Hepatocyte (in vitro differentiated cells): ENCODE measurements at regions not wholly inside any gene's neighbourhood (a gene's known extent, or its start where the extent isn't known, plus 50 kb on each side); places are given as distances from the start of the nearest gene placed in this dataset.

Experiments used
- DNase-seq: peaks from one replicate; pipeline ENCODE4 v3.0.0-alpha.2; 2016; ENCODE audit warnings: low spot score
- H2AFZ ChIP-seq: fragments of 200-600 bp; sonication (generic); 2 replicates; pipeline ENCODE4 v1.6.0; 2016; ENCODE audit warnings: antibody characterized with exemption, mild to moderate bottlenecking
- H3K27ac ChIP-seq: fragments of 200-600 bp; sonication (generic); 2 replicates; pipeline ENCODE4 v1.5.1; 2016; ENCODE audit warnings: mild to moderate bottlenecking
- H3K27me3 ChIP-seq: fragments of 200-600 bp; sonication (generic); 2 replicates; pipeline ENCODE4 v1.6.1; 2016
- H3K36me3 ChIP-seq: fragments of 200-600 bp; sonication (generic); replicated peaks from 2 replicates; pipeline ENCODE4 v1.5.1; 2016; ENCODE audit warnings: low read depth; ENCODE audit not compliant: insufficient read depth
- H3K4me1 ChIP-seq: fragments of 200-600 bp; sonication (generic); 2 replicates; pipeline ENCODE4 v1.5.1; 2016; ENCODE audit warnings: mild to moderate bottlenecking, moderate library complexity; ENCODE audit not compliant: insufficient read depth
- H3K4me2 ChIP-seq: fragments of 200-600 bp; sonication (generic); 2 replicates; pipeline ENCODE4 v1.6.0; 2016
- H3K4me3 ChIP-seq: fragments of 200-600 bp; sonication (generic); 2 replicates; pipeline ENCODE4 v1.5.1; 2016; ENCODE audit warnings: mild to moderate bottlenecking
- H3K79me2 ChIP-seq: fragments of 200-600 bp; sonication (generic); 2 replicates; pipeline ENCODE4 v1.6.0; 2017; ENCODE audit warnings: mild to moderate bottlenecking
- H3K9me2 ChIP-seq: fragments of 200-600 bp; sonication (generic); replicated peaks from 2 replicates; pipeline ENCODE4 v1.6.0; 2017; ENCODE audit warnings: mild to moderate bottlenecking; ENCODE audit not compliant: insufficient read depth
- H3K9me3 ChIP-seq: fragments of 200-600 bp; sonication (generic); 2 replicates; pipeline ENCODE4 v1.5.1; 2016; ENCODE audit warnings: low read depth, mild to moderate bottlenecking
- H4K20me1 ChIP-seq: fragments of 200-600 bp; sonication (generic); 2 replicates; pipeline ENCODE4 v1.6.0; 2016; ENCODE audit warnings: mild to moderate bottlenecking; ENCODE audit not compliant: insufficient read depth, poor library complexity, severe bottlenecking
- CTCF ChIP-seq: fragments of 200-600 bp; sonication (generic); IDR thresholded peaks from 2 replicates; pipeline ENCODE4 v1.5.1; 2016; ENCODE audit warnings: antibody characterized with exemption, mild to moderate bottlenecking; ENCODE audit not compliant: poor library complexity
- EZH2 ChIP-seq: fragments of 200-600 bp; sonication (generic); IDR thresholded peaks from 2 replicates; pipeline ENCODE4 v1.6.1; 2016; ENCODE audit warnings: antibody characterized with exemption, mild to moderate bottlenecking, borderline replicate concordance
- EZH2phosphoT487 ChIP-seq: fragments of 200-600 bp; sonication (generic); IDR thresholded peaks from one replicate; pipeline ENCODE4 v1.6.1; 2018; ENCODE audit warnings: antibody characterized with exemption, mild to moderate bottlenecking, low read depth, moderate library complexity; ENCODE audit not compliant: unreplicated experiment, severe bottlenecking
- WGBS: methylation state at CpG from one replicate; pipeline ENCODE4 v1.1.6; 2016; ENCODE audit warnings: low lambda C conversion rate; ENCODE audit errors: missing lambda C conversion rate; 5-methylcytosine and 5-hydroxymethylcytosine counted together

GRCh38 chr1:201647094-201647493 lies 108.2 kb downstream of the NAV1 start:
- H3K4me1 ChIP-seq = peaks cover 29% of the 10 kb centered on the region
- peaks cover 12% of the 10 kb centered on the region for H3K79me2 ChIP-seq
- no peak overlapping the region for H2AFZ ChIP-seq
- H3K9me3 ChIP-seq = no peaks in the 10 kb centered on the region
- no peaks in the 10 kb centered on the region for H3K36me3 ChIP-seq
- TF ChIP-seq EZH2phosphoT487 (no peak), CTCF (no peak), EZH2 (no peak)
- H3K27ac ChIP-seq = no peak overlapping the region
- peaks cover 31% of the 10 kb centered on the region for H3K27me3 ChIP-seq
- H3K9me2 ChIP-seq = no peaks in the 10 kb centered on the region
- DNase-seq = no peak
- H3K4me2 ChIP-seq = peak overlapping the region; percentile 94
- no peaks in the 10 kb centered on the region for H4K20me1 ChIP-seq
- no peak overlapping the region for H3K4me3 ChIP-seq

- Histone ChIP-seq H3K9me2 (no peaks in the 10 kb centered on the region), H3K4me1 (peaks cover 29% of the 10 kb centered on the region), H4K20me1 (no peaks in the 10 kb centered on the region), H3K4me3 (peak overlapping the region; percentile 39), H3K4me2 (peak overlapping the region; percentile 94), H3K27ac (no peak overlapping the region), H3K27me3 (peaks cover 31% of the 10 kb centered on the region), H2AFZ (peak overlapping the region; percentile 26), H3K36me3 (no peaks in the 10 kb centered on the region), H3K9me3 (no peaks in the 10 kb centered on the region), H3K79me2 (peaks cover 15% of the 10 kb centered on the region)
- TF ChIP-seq CTCF = no peak
- TF ChIP-seq EZH2phosphoT487 = no peak
- no peak for TF ChIP-seq EZH2
- WGBS = 12% methylated on average over 8 of the region's 17 CpGs
- DNase-seq = no peak
These were observed 108.8 kb downstream of the NAV1 start for GRCh38 chr1:201647722-201648065.

GRCh38 chr1:201648066-201648906 lies 109.4 kb downstream of the NAV1 start:
- Histone ChIP-seq H3K27me3 (peaks cover 31% of the 10 kb centered on the region), H3K9me2 (no peaks in the 10 kb centered on the region), H3K27ac (peak overlapping the region; percentile 89), H3K4me2 (peak overlapping the region; percentile 94), H3K79me2 (peaks cover 19% of the 10 kb centered on the region), H3K9me3 (no peaks in the 10 kb centered on the region), H3K36me3 (no peaks in the 10 kb centered on the region), H4K20me1 (no peaks in the 10 kb centered on the region), H3K4me1 (peaks cover 29% of the 10 kb centered on the region), H3K4me3 (peak overlapping the region; percentile 39), H2AFZ (peak overlapping the region; percentile 26)
- peak; percentile 77 for DNase-seq
- WGBS = under 1% methylated on average over 48 of the region's 81 CpGs
- no peak for TF ChIP-seq CTCF
- no peak for TF ChIP-seq EZH2
- TF ChIP-seq EZH2phosphoT487 = no peak
